ENCODE measurements at regions not wholly inside any gene's neighbourhood (a gene's known extent, or its start where the extent isn't known, plus 50 kb on each side); places are given as distances from the start of the nearest gene placed in this dataset.
"Not testable (repeated sequence)": the region's sequence is repeated elsewhere in the genome, so short reads cannot be mapped to it uniquely, and the experiment has no call there.

- no peak for DNase-seq
These were observed 247.8 kb downstream of the BCL2 start for GRCh38 chr18:63071701-63072141.

DNA sequence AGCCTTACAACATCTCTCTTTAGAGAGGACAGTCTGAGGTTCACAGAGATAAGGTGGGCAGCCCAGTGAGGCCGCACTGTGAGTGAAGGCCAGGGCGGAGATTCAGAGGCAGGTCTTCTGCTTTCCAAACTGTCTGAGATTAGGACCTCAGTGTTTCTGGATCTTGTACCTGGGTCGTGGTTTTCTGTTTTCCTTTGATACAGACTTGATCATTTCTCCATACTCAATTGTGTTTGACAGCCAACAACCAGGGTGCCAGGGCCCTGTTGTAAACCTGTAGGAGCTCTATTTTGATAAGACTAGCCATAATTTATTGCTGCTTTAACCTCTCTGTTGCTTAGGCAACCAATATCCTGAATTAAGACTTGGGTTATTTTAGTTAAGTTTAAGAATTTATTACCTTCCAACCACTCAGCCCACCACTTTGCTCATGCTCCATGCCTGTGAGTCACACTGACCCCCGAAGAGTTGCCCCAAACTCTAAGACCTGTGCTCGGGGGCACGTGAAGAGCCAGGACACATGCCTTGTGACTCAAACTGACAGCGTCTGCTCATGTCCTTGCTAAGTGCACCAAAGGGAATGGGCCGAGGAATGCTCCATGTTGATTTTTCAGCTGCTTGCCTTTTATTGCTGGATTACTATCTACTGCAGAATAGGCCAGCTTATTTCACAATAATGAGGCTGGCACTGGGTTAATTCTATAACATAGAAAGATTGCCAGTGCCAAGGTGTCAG, 248.6 kb downstream of the BCL2 start:
- DNase-seq: no peak

DNA sequence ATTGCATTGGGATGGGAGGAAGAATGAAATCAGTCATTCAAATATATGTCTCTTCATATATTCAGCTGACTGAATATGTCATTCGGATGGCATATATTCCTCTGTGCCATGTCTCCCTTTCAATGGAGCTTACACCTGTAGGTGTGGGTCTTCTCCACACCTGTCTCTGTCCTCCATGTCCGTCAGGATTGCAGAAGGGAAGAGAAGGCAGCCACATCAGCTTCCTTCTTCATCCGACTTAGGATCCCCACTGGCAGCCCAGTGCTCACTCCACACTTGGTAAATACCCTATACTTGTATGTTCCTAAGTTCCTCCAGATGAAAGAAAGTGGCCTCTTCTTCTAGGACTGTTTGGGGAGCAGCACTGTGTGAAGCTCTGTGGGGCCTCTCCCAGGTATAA, 250.1 kb downstream of the BCL2 start:
- DNase-seq: no peak

DNA sequence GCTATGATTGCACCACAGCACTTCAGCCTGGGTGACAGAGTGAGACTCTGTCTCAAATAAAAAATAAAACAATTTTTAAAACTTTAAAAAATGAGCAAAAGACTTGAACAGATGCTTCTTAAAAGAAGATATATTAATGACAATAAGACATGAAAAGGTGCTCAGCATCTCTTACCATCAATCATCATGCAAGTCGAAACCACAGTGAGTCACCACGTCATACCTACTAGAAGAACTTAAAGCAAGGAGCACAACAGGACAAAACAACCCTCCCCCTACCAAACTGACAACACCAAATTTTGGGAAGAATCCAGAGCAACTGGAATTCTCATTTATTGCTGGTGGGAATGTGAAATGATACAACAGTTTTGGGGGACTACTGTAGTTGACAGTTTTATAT, 251.6 kb downstream of the BCL2 start:
- no peak for DNase-seq

GRCh38 chr18:63065172-63065571, 254.4 kb downstream of the BCL2 start:
- DNase-seq: no peak

DNA sequence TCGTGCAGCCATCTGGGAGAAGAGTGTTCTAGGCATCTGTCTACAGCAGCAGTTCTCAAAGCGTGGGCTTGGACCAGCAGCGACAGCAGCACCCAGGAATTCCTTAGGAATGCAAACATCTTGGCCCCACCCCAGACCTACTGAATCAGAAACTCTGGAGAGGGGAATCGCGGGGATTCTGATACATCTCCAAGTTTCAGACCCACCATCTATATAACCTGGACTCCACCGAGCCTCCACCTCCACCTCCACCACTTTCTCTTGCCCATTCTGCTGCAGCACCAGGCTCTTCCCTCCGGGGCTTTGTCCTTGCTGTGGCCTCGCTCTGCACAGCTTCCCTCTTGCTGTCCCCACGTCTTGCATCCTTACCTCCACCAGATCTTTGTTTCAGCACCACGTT, 256.4 kb downstream of the BCL2 start:
- no peak for DNase-seq

GRCh38 chr18:63062246-63062645, 257.3 kb downstream of the BCL2 start:
- no peak for DNase-seq

- DNase-seq: no peak
These were observed 258.3 kb downstream of the BCL2 start for GRCh38 chr18:63061303-63061702.

- no peak for DNase-seq
These were observed 261.0 kb downstream of the BCL2 start for GRCh38 chr18:63058521-63058920.

- DNase-seq: no peak
These were observed 261.9 kb downstream of the BCL2 start for GRCh38 chr18:63057707-63058106.

DNA sequence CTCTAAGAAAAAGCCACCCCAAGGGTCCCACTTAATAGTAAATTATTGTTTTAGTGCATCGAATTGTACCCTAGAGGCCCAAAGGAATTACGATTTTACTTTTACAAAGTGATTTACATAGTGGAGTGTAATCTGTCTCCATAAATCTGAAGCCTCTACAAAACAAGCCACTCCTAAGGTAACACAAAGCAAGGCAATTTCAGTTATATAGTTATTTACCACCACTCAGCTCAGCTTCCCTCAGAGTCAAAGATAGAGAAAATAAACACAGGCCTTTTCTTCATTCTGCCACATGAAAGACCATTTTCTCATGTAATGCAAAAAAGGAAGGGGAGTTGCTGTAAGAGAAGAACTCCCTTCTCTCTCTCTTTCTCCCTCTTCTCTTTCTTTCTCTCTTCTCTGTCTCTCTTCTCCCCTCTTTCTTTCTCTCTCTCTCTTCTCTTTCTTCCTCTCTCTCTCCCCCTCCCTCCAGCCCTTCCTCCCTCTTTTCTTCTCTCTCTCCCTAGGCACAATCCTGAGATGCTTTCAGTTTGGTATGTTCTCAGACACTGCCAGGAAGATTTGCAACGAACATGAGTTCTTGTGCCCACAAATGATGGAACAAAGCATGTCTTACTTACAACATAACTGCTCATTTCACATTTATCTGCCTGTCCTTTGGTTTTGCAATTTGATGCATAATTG, 264.5 kb downstream of the BCL2 start:
- DNase-seq: no peak

DNA sequence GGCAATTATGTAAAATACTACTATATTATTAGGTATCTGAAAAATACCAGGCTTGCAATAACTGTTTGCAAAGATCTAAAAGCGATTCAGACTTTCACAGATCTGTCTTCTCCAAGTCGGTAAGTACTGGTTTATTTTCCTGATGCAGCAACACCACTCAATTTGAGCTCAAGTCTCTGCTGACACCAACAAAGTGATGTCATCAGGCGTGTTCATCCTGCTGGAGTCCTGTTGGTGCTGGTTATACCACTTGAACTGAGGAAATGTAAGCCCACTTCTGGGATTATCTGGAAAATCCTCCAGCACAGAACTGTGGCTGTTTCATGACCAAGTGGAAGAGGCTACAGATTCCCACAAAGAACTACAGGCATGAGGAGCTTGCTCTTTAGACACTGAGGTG, 267.6 kb downstream of the BCL2 start:
- no peak for DNase-seq

GRCh38 chr18:63050667-63051395, 268.7 kb downstream of the BCL2 start:
- DNase-seq: not testable (repeated sequence)

DNA sequence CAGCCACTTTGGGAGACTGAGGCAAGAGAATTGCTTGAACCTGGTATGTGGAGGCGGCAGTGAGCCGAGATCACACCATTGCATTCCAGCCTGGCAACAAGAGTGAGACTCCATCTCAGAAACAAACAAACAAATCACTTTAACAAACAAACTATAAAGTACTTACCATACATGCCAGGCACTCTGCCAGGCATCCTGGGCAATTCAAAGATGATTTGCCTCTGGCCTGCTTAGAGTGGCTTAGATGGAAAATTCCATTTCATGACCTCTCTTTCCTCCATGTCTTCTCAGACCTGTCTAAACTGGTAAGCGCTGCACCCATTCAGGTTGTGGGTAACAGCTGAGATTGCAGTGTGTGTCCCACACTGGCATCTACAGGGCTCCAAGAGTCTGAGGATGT, 273.2 kb downstream of the BCL2 start:
- DNase-seq: no peak

DNA sequence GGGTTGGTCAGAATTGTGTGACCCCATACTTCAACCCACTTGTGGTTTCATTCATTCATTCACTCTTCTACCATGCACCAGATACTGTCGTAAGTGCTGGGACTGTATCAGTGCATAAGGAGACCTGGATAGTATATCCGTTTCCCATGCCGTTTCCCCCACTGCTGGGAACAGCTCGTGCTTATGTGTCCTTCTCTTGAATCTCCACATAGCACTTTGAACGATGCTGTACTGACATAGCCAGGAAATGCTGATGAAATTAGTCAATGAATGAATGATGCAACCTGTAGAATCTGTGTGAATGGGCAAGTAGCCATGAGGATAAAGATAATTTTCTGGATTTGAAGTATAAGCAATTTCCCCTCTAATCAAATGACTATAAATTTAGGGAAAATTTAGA, 276.1 kb downstream of the BCL2 start:
- no peak for DNase-seq

DNA sequence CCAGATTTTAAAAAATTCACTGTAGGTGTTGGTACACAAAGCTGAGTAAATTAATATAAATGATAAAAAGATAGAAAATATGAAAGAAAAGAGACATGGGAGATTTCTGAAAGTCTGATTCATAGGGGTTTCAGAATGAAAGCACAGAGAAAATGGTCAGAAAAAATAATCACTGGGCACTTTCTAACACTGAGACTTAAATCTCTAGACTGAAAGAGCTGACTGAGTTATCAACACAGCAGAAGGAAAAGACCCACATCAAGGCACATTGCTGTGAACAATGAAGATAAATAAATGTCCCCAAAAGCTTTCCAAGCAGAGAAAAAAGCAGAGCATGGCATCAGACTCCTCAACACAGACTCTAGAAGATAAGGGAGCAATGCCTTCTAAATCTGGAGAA, 277.2 kb downstream of the BCL2 start:
- no peak for DNase-seq

DNA sequence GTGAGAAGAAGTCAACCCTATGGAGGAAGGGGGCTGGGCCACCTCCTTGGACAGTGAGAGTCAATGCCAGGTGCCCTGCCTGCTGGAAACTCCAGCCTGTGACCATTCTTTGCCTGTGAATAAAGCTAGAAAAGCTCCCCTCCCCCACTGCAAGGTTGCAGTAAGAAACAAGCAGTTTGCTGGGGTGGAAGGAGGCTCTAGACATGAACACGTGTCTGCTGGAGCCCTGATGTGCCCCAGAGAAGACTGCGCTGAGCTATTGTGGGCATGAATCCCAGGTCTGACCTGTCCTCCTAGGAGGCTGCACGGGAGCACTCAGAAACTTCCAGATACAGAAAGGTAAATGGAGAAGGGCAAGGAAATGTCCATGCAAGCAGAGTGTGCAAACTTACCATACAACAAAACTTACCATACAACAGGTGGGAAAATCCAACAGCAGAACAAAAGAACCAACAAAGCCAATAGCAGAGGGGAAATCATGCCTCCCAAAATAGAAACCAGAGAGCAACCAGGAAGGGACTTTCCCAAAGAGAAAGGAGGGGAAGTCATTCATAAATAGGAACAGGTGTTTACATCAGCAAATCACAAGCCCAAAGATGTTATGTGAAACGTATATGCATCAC, 278.7 kb downstream of the BCL2 start:
- peak; percentile 17 for DNase-seq

GRCh38 chr18:63037491-63037890, 282.1 kb downstream of the BCL2 start:
- DNase-seq: no peak

DNA sequence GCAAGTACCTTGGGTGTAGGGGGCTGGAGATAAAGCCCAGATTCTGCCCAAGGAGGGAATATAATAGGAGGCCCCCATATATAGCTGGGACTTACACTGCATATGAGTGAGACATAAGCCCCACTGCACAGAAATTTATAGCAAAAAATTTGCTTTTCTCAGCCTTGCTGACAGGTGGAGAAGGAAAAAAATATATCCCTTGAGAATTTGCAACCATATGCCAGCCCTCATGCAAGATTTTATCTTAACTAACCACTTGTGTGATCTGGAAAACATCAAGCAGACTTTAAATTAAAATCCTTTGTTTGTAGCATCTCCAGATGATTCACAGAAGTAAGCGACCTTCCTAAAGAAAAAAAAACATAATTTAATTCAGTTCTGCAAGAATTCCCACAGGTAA, 288.2 kb downstream of the BCL2 start:
- no peak for DNase-seq

All from NCI-H774 (cell line).